Hematopoietic multipotent progenitor cell treated with erythropoietin and hydrocortisone succinate and interleukin-3 and kit ligand, for 15 days (in vitro differentiated cells): ENCODE measurements at regions not wholly inside any gene's neighbourhood (a gene's known extent, or its start where the extent isn't known, plus 50 kb on each side); places are given as distances from the start of the nearest gene placed in this dataset.

Source experiments
- DNase-seq: peaks from one replicate; pipeline ENCODE4 v3.0.0-alpha.2; 2015; ENCODE audit warnings: low spot score

GRCh38 chr2:9137379-9138150, 69.0 kb upstream of the ASAP2 start:
- no peak for DNase-seq

GRCh38 chr2:9135822-9136558, 70.6 kb upstream of the ASAP2 start:
- no peak for DNase-seq

DNA sequence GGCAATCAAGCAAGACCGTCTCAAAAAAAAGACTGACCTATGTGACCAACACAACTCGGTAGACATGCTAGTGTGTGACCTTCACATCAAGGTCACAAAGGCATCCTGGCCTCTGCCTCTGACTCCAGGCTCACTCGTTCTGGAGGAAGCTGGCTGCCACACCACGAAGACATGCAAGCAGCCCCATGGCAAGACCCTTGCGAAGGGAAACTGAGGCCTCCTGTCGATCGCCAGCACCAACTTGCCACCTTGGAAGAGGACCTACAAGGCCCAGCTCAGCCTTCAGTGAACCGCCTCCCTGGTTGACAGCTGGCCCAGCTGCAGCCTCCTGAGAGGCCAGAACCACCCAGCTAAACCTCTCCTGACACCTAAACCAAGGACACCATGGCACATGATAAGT, 79.3 kb upstream of the ASAP2 start:
- DNase-seq = no peak

GRCh38 chr2:9126540-9126939, 80.1 kb upstream of the ASAP2 start:
- DNase-seq = no peak

DNA sequence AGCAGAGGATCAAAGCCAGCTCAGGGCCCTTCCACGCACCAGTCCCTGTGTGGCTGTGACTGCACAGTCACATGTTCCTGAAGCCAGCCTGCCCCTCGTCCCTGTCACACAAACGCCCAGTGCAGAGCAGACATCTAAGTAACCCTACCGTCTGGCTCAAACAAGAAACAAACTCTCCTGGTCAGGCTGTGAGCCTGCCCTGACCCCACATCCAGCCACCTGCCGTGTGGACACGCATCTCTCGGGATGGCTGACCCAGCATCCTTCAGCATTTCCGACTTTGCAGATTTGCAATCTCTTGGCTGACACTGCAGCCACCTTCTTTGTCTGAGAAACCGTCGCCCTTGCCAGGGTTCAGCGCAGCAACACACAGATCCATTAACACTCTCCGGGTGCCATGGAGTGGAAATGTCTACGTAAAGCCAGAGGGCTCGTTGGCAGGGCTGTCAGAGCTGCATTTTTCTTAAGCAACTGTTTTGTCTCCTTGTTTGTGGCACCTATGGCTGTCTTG, 82.3 kb upstream of the ASAP2 start:
- DNase-seq = no peak

DNA sequence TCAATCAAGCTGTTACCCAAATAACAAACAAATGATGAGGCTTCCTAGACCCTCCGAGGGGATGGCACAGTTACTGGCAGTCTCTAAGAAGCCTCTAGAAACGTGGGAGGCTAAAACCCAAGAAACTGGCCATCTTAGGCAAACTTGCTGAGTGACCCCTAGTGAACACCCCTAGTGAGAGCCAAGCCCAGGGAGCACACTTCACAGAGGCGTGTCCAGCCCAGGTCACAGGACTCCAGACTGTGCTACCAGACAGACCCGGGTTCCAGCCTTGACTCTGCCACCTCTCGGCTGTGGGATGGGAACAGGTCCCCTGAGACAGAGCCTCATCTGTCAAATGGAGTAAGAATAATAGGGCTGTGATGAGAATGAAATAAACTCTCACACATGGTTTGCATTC, 83.5 kb upstream of the ASAP2 start:
- DNase-seq = no peak

- DNase-seq = no peak
Measured at GRCh38 chr2:9122367-9122766, 84.2 kb upstream of the ASAP2 start.

DNA sequence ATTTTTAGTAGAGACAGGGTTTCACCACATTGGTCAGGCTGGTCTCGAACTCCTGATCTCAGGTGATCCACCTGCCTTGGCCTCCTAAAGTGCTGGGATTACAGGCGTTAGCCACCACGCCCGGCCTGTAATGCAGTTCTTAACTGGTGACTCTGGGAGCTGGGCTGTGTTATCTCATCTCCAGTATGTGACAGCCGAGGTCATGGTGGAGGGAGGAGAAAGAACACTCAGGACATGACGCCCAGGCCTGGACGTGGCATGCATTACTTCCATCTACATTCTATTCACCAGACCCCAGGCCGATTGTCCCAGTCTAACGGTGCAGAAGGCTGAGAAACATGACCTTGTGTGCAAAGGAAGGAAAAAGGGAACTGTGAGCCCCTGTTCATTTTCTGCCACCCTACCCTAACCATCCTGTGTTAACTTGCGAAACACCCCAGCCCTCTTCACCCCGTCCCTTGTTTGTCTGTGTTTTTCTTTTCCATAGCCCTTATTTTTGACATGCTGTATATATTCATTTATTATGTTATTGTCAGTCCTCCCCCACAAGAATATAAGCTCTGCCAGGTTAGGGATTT, 88.1 kb upstream of the ASAP2 start:
- DNase-seq = no peak

DNA sequence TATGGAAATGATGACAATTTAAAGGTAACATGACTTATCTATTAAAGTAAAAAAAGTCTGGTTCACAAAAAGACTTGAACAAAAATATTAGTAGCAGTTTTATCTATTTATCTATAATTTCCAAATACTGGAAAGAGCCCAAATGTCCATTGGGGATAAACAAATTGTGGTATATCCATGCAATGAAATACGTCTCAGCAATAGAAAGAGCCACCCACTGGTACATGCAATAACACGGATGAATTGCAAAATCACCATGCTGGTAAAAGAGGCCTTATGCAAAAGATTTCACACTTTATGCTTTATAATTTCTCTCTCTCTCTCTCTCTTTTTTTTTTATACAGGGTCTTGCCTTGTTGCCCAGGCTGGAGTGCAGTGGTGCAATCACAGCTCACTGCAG, 91.4 kb upstream of the ASAP2 start:
- DNase-seq = no peak

- no peak for DNase-seq
Measured at GRCh38 chr2:9114458-9114857, 92.2 kb upstream of the ASAP2 start.

GRCh38 chr2:9113916-9114315, 92.7 kb upstream of the ASAP2 start:
- no peak for DNase-seq

DNA sequence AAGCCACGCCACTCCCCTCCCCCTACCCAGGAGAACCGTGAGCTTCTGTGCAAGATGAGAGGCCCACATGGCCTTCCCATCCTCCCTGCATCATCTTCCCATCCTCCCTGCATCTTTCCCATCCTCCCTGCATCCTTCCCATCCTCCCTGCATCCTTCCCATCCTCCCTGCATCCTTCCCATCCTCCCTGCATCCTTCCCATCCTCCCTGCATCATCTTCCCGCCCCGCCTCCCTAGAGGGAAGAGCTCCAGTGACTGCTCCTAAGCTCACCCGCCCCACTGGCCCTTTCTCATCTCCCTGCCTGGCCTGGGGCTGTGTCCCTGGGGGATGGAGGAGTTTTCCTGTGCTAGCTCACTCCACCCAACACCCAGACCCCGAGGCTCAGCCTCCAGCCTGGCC, 93.3 kb upstream of the ASAP2 start:
- no peak for DNase-seq

DNA sequence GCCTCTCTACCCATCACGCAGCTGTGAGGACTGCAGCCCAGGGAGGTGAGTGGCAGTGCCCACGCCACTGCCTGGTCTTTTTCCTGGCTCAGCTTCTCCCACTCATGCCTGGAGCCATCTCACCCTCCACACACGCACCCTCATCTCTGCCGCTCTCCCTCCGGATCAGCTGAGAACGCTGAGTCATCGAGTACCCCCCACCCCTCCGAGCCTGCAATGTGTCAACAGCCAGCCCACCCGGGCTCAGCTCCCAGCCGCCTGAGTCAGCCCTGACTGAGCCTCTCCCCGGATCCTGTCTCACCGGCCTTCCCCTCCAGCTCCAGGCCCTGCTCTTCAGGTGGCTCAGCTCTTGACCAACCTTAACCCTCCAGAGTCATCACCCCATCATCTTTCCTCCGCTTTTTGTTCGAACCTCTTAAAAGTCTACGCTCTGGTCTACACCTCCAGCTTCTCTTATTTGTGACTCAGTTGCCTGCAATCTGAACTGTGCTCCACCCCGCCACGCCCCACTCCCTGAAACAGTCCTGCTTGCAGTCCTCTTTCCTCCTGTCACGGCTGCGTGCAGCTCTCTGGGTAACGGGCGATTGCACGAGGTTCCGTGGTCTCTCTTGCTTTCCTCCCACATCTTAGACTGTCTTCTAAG, 94.4 kb upstream of the ASAP2 start:
- DNase-seq = no peak

DNA sequence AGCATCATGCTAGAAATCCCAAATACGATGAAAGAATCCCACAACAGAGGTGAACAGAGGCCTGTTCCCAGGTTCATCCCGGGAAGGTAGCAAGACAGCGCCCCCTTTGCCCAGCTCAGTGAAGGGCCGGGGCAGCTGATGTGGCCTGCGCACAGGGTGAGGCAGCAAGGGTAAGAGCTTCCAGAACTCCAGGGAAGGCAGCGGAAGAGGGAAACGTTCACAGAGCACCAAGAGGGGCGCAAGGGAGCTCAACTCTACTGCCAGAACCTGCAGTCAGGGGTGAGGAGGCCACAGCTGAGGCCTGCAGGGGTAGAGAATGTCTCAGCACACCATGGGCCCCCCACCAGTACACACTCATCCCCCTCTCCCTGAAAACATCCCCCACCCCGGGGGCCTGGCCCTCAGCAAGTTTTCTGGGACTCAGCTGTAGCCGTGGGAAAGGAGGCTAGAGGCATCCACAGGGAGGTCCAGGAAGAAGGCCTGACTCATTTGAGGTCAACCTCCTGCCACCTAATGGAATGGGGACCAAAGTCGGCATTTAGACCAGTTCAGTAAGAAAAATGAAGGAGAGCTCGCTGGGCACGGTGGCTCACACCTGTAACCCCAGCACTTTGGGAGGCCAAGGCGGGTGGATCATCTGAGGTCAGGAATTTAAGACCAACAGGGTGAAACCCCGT, 95.6 kb upstream of the ASAP2 start:
- DNase-seq = no peak

DNA sequence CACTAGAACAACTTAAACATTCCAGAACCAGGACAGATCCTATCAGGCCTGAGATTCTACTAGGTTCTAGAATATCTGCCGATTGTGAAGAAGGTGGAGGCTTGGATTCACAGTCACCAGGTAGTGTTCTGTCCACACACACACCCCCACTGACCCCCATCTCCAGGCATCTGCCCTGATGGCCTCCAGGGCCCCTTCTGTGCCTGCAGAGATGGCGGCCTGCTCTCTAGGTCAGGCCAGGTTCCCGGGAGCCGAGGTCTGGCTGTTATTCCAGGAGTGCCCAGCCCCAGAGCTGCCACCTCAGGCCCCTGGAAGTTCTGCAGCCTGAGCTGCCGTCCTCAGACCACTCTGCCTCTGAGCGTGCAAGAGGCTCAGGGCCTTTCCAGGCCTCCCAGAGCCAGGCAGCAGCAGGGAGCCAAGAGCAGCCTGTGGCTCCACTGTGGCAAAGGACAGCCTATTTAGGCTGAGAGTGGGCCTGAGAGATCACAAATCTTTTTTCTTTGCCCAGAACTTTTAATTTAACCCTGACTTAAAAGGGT, 96.2 kb upstream of the ASAP2 start:
- DNase-seq = no peak

GRCh38 chr2:9109871-9110270, 96.7 kb upstream of the ASAP2 start:
- no peak for DNase-seq

DNA sequence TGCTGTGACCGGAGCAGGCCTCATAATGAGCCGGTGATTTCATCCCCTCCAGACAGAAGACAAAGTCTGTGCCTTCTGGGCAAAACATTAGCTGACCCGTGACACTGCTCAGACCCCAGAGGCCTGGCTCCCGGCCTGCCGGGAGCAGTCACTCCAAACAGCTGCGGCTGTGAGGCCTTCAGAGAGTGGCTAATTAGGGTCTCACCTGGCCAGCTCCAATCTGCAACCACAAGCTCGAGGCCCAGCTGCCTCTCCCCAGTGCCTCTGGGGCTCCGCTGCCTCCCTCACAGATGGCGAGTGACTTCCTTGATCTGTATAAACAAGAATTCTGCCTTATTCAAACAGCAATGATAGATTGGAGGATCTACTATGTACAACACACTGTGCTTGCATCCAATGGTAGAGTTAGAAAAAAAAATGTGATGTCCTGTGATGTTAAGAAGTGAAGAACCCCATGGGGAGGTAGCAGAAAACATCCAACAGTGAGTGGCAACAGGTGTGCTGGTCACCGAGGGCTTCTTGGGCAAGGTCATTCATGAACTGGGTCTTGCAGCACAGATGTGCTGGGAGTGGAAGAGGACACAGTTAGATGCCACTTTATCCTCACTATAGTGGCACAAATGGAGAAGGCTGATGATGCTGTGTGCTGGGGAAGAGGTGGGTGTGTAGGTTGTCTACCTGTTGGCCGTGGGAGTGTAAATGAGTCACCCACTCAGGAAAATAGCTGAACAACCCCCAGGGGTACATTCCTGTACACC, 98.2 kb upstream of the ASAP2 start:
- DNase-seq = no peak

GRCh38 chr2:9107168-9108025, 99.2 kb upstream of the ASAP2 start:
- DNase-seq = no peak

- DNase-seq = no peak
Measured at GRCh38 chr2:9106338-9107167, 100.1 kb upstream of the ASAP2 start.
